Esophagus muscularis mucosa (tissue), 4 donors: ENCODE measurements at regions not wholly inside any gene's neighbourhood (a gene's known extent, or its start where the extent isn't known, plus 50 kb on each side); places are given as distances from the start of the nearest gene placed in this dataset.

Experiments
- CTCF ChIP-seq, 3 experiments: fragments of 200-600 bp in 2 of 3; fragments of 450-650 bp in 1 of 3; sonication (generic) in 2 of 3; IDR thresholded peaks; one replicate each; pipeline ENCODE4 v1.5.1; 2017 to 2019; ENCODE audit warnings: antibody characterized with exemption in 3 of 3, mild to moderate bottlenecking in 2 of 3, moderate library complexity in 1 of 3
- EP300 ChIP-seq: sonication (generic); formaldehyde crosslinking; IDR thresholded peaks from one replicate; pipeline ENCODE4 v1.6.1; 2017; ENCODE audit warnings: antibody characterized with exemption
- POLR2A ChIP-seq: fragments of 450-650 bp; IDR thresholded peaks from one replicate; pipeline ENCODE4 v1.6.1; 2017; ENCODE audit warnings: antibody characterized with exemption, moderate library complexity, mild to moderate bottlenecking, low read depth
- POLR2AphosphoS5 ChIP-seq, 2 donors: sonication (generic); formaldehyde crosslinking; IDR thresholded peaks; one replicate each; pipeline ENCODE4 v1.6.1; 2017; ENCODE audit warnings: antibody characterized with exemption in 2 of 2

- TF ChIP-seq CTCF (IDR thresholded peaks at IDR 0.05), result peak in 2 of 3 experiments; percentile 27 to 55
- no peak for TF ChIP-seq POLR2A
- no peak for TF ChIP-seq EP300
- TF ChIP-seq POLR2AphosphoS5 (IDR thresholded peaks at IDR 0.05), result no peak
These were observed 154.4 kb downstream of the TUSC7 start for GRCh38 chr3:116863822-116864589.
